Osteoblast (primary cell): ENCODE measurements at regions not wholly inside any gene's neighbourhood (a gene's known extent, or its start where the extent isn't known, plus 50 kb on each side); places are given as distances from the start of the nearest gene placed in this dataset.

Experiments used
- DNase-seq: peaks from one replicate; pipeline ENCODE4 v3.0.0; 2011; ENCODE audit warnings: low spot score, mixed read lengths; ENCODE audit not compliant: insufficient read length; ENCODE audit errors: missing footprints
- H2AFZ ChIP-seq: 2 replicates; pipeline ENCODE4 v1.6.0; 2011; ENCODE audit warnings: mild to moderate bottlenecking, low read length
- H3K27ac ChIP-seq: 2 replicates; pipeline ENCODE4 v1.5.1; 2011; ENCODE audit warnings: mild to moderate bottlenecking, low read depth, low read length, moderate library complexity
- H3K27me3 ChIP-seq: 2 replicates; pipeline ENCODE4 v1.6.0; 2012; ENCODE audit warnings: mild to moderate bottlenecking, control low read depth, inconsistent platforms, low read length, moderate library complexity; ENCODE audit not compliant: insufficient read depth
- H3K36me3 ChIP-seq: 2 replicates; pipeline ENCODE4 v1.5.1; 2011; ENCODE audit warnings: mild to moderate bottlenecking, low read length, control low read depth, moderate library complexity; ENCODE audit not compliant: insufficient read depth
- H3K4me1 ChIP-seq: 2 replicates; pipeline ENCODE4 v1.5.1; 2011; ENCODE audit warnings: mild to moderate bottlenecking, low read length, control low read depth, moderate library complexity; ENCODE audit not compliant: insufficient read depth
- H3K4me2 ChIP-seq: 2 replicates; pipeline ENCODE4 v1.6.0; 2011; ENCODE audit warnings: mild to moderate bottlenecking, low read length; ENCODE audit not compliant: insufficient read depth
- H3K4me3 ChIP-seq: fragments of 200-600 bp; sonication (generic); 3 replicates; pipeline ENCODE4 v1.5.1; 2012; ENCODE audit warnings: mild to moderate bottlenecking, low read length, inconsistent platforms; ENCODE audit not compliant: insufficient read depth
- H3K79me2 ChIP-seq: 2 replicates; pipeline ENCODE4 v1.6.0; 2012; ENCODE audit warnings: mild to moderate bottlenecking, low read length, control low read depth, inconsistent platforms; ENCODE audit not compliant: insufficient read depth
- H3K9me3 ChIP-seq: 2 replicates; pipeline ENCODE4 v1.5.1; 2011; ENCODE audit warnings: low read depth, low read length, control low read depth
- H4K20me1 ChIP-seq: 2 replicates; pipeline ENCODE4 v1.6.0; 2012; ENCODE audit warnings: mild to moderate bottlenecking, low read length, control low read depth; ENCODE audit not compliant: insufficient read depth
- CTCF ChIP-seq: IDR thresholded peaks from 2 replicates; pipeline ENCODE4 v1.5.1; 2011; ENCODE audit warnings: mild to moderate bottlenecking, low read depth, low read length, moderate library complexity; ENCODE audit errors: extremely low read depth

GRCh38 chr12:87348071-87348470 lies 681.1 kb downstream of the C12orf50 start:
- H3K36me3 ChIP-seq: no peaks in the 10 kb centered on the region
- DNase-seq: no peak
- H3K9me3 ChIP-seq: no peaks in the 10 kb centered on the region
- no peaks in the 10 kb centered on the region for H3K4me1 ChIP-seq
- no peak overlapping the region for H2AFZ ChIP-seq
- H3K79me2 ChIP-seq: no peaks in the 10 kb centered on the region
- no peak for TF ChIP-seq CTCF
- no peak overlapping the region for H3K27ac ChIP-seq
- no peaks in the 10 kb centered on the region for H4K20me1 ChIP-seq
- H3K4me2 ChIP-seq: no peak overlapping the region
- no peaks in the 10 kb centered on the region for H3K27me3 ChIP-seq
- H3K4me3 ChIP-seq: no peak overlapping the region

- Histone ChIP-seq H3K27ac (no peak overlapping the region), H3K9me3 (no peaks in the 10 kb centered on the region), H3K79me2 (no peaks in the 10 kb centered on the region), H3K4me3 (no peak overlapping the region), H3K4me1 (no peaks in the 10 kb centered on the region), H3K4me2 (no peak overlapping the region), H2AFZ (no peak overlapping the region), H3K27me3 (no peaks in the 10 kb centered on the region), H3K36me3 (no peaks in the 10 kb centered on the region), H4K20me1 (no peaks in the 10 kb centered on the region)
- peak; percentile 25 for TF ChIP-seq CTCF
- DNase-seq: peak; percentile 29
Observed at GRCh38 chr12:87344699-87345098, 684.5 kb downstream of the C12orf50 start.

- Histone ChIP-seq H3K27me3 (no peaks in the 10 kb centered on the region), H4K20me1 (no peaks in the 10 kb centered on the region), H3K9me3 (no peaks in the 10 kb centered on the region), H3K4me1 (no peaks in the 10 kb centered on the region), H3K4me2 (no peak overlapping the region), H3K79me2 (no peaks in the 10 kb centered on the region), H3K36me3 (no peaks in the 10 kb centered on the region), H3K27ac (no peak overlapping the region), H2AFZ (no peak overlapping the region), H3K4me3 (no peak overlapping the region)
- DNase-seq: no peak
- TF ChIP-seq CTCF: no peak
Observed at GRCh38 chr12:87338681-87339080, 690.5 kb downstream of the C12orf50 start.

GRCh38 chr12:87336814-87337336 lies 692.3 kb downstream of the C12orf50 start:
- no peak for DNase-seq
- Histone ChIP-seq H3K79me2 (no peaks in the 10 kb centered on the region), H3K4me2 (no peak overlapping the region), H3K9me3 (no peaks in the 10 kb centered on the region), H4K20me1 (no peaks in the 10 kb centered on the region), H3K4me1 (no peaks in the 10 kb centered on the region), H2AFZ (no peak overlapping the region), H3K4me3 (no peak overlapping the region), H3K27ac (no peak overlapping the region), H3K27me3 (no peaks in the 10 kb centered on the region), H3K36me3 (no peaks in the 10 kb centered on the region)
- TF ChIP-seq CTCF: no peak
